H1 (cell line): ENCODE measurements at regions not wholly inside any gene's neighbourhood (a gene's known extent, or its start where the extent isn't known, plus 50 kb on each side); places are given as distances from the start of the nearest gene placed in this dataset.

Experiments used
- CTCF ChIA-PET: fragments of 300-600 bp; sonication (Branson Sonifier 250); formaldehyde crosslinking; loops from one replicate; lab custom pipeline; 2021; ENCODE audit not compliant: partially characterized antibody; lab: Charles Lee
- POLR2A ChIA-PET: fragments of 300-600 bp; sonication (Branson Sonifier 250); formaldehyde crosslinking; loops from one replicate; lab custom pipeline; 2021; ENCODE audit warnings: inconsistent platforms; ENCODE audit not compliant: partially characterized antibody; lab: Charles Lee
- DNase-seq, 2 experiments: peaks; one replicate each; pipeline versions ENCODE4 v3.0.0 to v3.0.0-alpha.2; 2010 to 2022; ENCODE audit warnings: low spot score in 2 of 2, low read depth in 1 of 2, mixed read lengths in 1 of 2
- FAIRE-seq: peaks from 2 replicates; lab custom pipeline; 2011; peaks lifted over from hg19 to GRCh38; lab: Jason Lieb, UNC
- H2AFZ ChIP-seq: 2 replicates; pipeline ENCODE4 v1.8.1; 2012; ENCODE audit warnings: low read length, inconsistent platforms
- H2AK5ac ChIP-seq: 2 replicates; pipeline ENCODE4 v1.6.1; 2013; ENCODE audit warnings: low read depth, low read length
- H2BK120ac ChIP-seq: replicated peaks from 2 replicates; pipeline ENCODE3; 2013; ENCODE audit warnings: low read depth, low read length, inconsistent platforms
- H2BK12ac ChIP-seq: 2 replicates; pipeline ENCODE4 v1.6.1; 2013; ENCODE audit warnings: low read depth, low read length
- H2BK15ac ChIP-seq: 2 replicates; pipeline ENCODE4 v1.6.1; 2013; ENCODE audit warnings: low read length
- H2BK20ac ChIP-seq: 2 replicates; pipeline ENCODE4 v1.6.1; 2013; ENCODE audit warnings: low read length
- H2BK5ac ChIP-seq: 2 replicates; pipeline ENCODE4 v1.6.1; 2013; ENCODE audit warnings: low read depth, low read length
- H3K14ac ChIP-seq: 2 replicates; pipeline ENCODE4 v1.6.1; 2013; ENCODE audit warnings: inconsistent platforms; ENCODE audit not compliant: insufficient read length
- H3K18ac ChIP-seq: 2 replicates; pipeline ENCODE4 v1.6.1; 2013; ENCODE audit warnings: low read length; ENCODE audit errors: extremely low read depth
- H3K23ac ChIP-seq: 2 replicates; pipeline ENCODE4 v1.6.1; 2013; ENCODE audit warnings: inconsistent platforms; ENCODE audit not compliant: insufficient read length
- H3K23me2 ChIP-seq: 2 replicates; pipeline ENCODE4 v1.6.1; 2013; ENCODE audit warnings: low read depth, low read length
- H3K27ac ChIP-seq: 2 replicates; pipeline ENCODE4 v1.6.1; 2011; ENCODE audit warnings: low read depth, low read length, inconsistent platforms
- H3K27me3 ChIP-seq, 4 experiments: replicated peaks in 1 of 4; 1 replicate in 1 of 4; 2 replicates in 3 of 4; pipeline versions ENCODE4 v1.6.1 to v1.8.1; 2011 to 2013; ENCODE audit warnings: low read length in 3 of 4, mild to moderate bottlenecking in 3 of 4, inconsistent platforms in 2 of 4, mixed read lengths in 2 of 4, moderate library complexity in 1 of 4; ENCODE audit not compliant: control insufficient read depth in 3 of 4, insufficient read depth in 3 of 4; ENCODE audit errors: extremely low read depth in 1 of 4
- H3K36me3 ChIP-seq, 4 experiments: 2 replicates each; pipeline versions ENCODE4 v1.6.1 to v1.8.1; 2011 to 2013; ENCODE audit warnings: mild to moderate bottlenecking in 4 of 4, low read length in 3 of 4, moderate library complexity in 2 of 4, control low read depth in 1 of 4, inconsistent platforms in 1 of 4; ENCODE audit not compliant: insufficient read depth in 4 of 4, control insufficient read depth in 2 of 4
- H3K4ac ChIP-seq: replicated peaks from 2 replicates; pipeline ENCODE3; 2013; ENCODE audit warnings: low read length, low read depth, mixed read lengths, inconsistent platforms; ENCODE audit not compliant: insufficient read length
- H3K4me1 ChIP-seq, 4 experiments: replicated peaks in 1 of 4; 1 replicate in 1 of 4; 2 replicates in 3 of 4; pipeline versions ENCODE4 v1.6.1 to v1.8.1; 2011 to 2013; ENCODE audit warnings: low read length in 3 of 4, inconsistent platforms in 2 of 4, mixed read lengths in 1 of 4; ENCODE audit not compliant: insufficient read depth in 4 of 4, control insufficient read depth in 3 of 4
- H3K4me2 ChIP-seq, 2 experiments: 2 replicates each; pipeline versions ENCODE4 v1.6.1 to v1.8.1; 2011 to 2013; ENCODE audit warnings: low read depth in 2 of 2, low read length in 2 of 2, control low read depth in 1 of 2, inconsistent platforms in 1 of 2, mild to moderate bottlenecking in 1 of 2; ENCODE audit not compliant: insufficient read depth in 1 of 2
- H3K4me3 ChIP-seq, 4 experiments: fragments of 200-600, 300-600 bp in 1 of 4; sonication (generic), shearing (Covaris generic), sonication (Bioruptor Twin) in 1 of 4; 2 replicates each; pipeline versions ENCODE4 v1.5.1 to v1.8.1; 2011 to 2016; ENCODE audit warnings: low read length in 4 of 4, low read depth in 3 of 4, control low read depth in 2 of 4, inconsistent platforms in 2 of 4, mild to moderate bottlenecking in 2 of 4, mixed read lengths in 1 of 4, moderate library complexity in 1 of 4; ENCODE audit not compliant: insufficient read depth in 2 of 4; ENCODE audit errors: extremely low read depth in 1 of 4
- H3K56ac ChIP-seq: replicated peaks from 2 replicates; pipeline ENCODE3; 2013; ENCODE audit warnings: low read depth, mild to moderate bottlenecking, mixed read lengths, low read length, inconsistent platforms; ENCODE audit not compliant: insufficient read length
- H3K79me1 ChIP-seq: 2 replicates; pipeline ENCODE4 v1.6.1; 2013; ENCODE audit warnings: low read depth, low read length, control low read depth
- H3K79me2 ChIP-seq, 2 experiments: 2 replicates each; pipeline versions ENCODE4 v1.6.1 to v1.8.1; 2012 to 2013; ENCODE audit warnings: low read length in 2 of 2, mild to moderate bottlenecking in 2 of 2, inconsistent platforms in 1 of 2; ENCODE audit not compliant: insufficient read depth in 2 of 2, control insufficient read depth in 1 of 2
- H3K9ac ChIP-seq, 4 experiments: replicated peaks in 1 of 4; 1 replicate in 1 of 4; 2 replicates in 3 of 4; pipeline versions ENCODE4 v1.6.1 to v1.8.1; 2011 to 2013; ENCODE audit warnings: low read depth in 3 of 4, low read length in 3 of 4, control low read depth in 2 of 4, mild to moderate bottlenecking in 2 of 4, moderate library complexity in 2 of 4, inconsistent platforms in 1 of 4; ENCODE audit errors: extremely low read depth in 1 of 4
- H3K9me3 ChIP-seq, 2 experiments: 2 replicates each; pipeline versions ENCODE4 v1.6.1 to v1.8.1; 2012 to 2013; ENCODE audit warnings: mild to moderate bottlenecking in 2 of 2, moderate library complexity in 2 of 2, control low read depth in 1 of 2, inconsistent platforms in 1 of 2, low read depth in 1 of 2, low read length in 1 of 2, mixed read lengths in 1 of 2; ENCODE audit not compliant: insufficient read depth in 2 of 2
- H4K20me1 ChIP-seq, 2 experiments: replicated peaks in 1 of 2; 2 replicates each; pipeline versions ENCODE3 to v1.8.1; 2011 to 2013; ENCODE audit warnings: inconsistent platforms in 2 of 2, low read length in 2 of 2, mild to moderate bottlenecking in 1 of 2; ENCODE audit not compliant: insufficient read depth in 2 of 2, control insufficient read depth in 1 of 2
- H4K5ac ChIP-seq: 2 replicates; pipeline ENCODE4 v1.6.1; 2013; ENCODE audit warnings: low read length, low read depth, mixed read lengths, inconsistent platforms; ENCODE audit not compliant: insufficient read length
- H4K8ac ChIP-seq: 2 replicates; pipeline ENCODE4 v1.8.0; 2013; ENCODE audit warnings: mild to moderate bottlenecking, moderate library complexity, low read length, inconsistent platforms; ENCODE audit not compliant: insufficient read depth; ENCODE audit errors: extremely low read depth
- H4K91ac ChIP-seq: replicated peaks from 2 replicates; pipeline ENCODE3; 2013; ENCODE audit warnings: low read length, mixed read lengths, inconsistent platforms; ENCODE audit not compliant: insufficient read length
- ASH2L ChIP-seq: fragments of 200-600, 300-600 bp; sonication (generic); IDR thresholded peaks from one replicate; pipeline ENCODE4 v1.7.1; 2017; ENCODE audit warnings: low read length
- EP300 ChIP-seq, 2 experiments: IDR thresholded peaks; 1 replicate in 1 of 2; 2 replicates in 1 of 2; pipeline ENCODE4 v1.6.1; 2011 to 2012; ENCODE audit warnings: low read depth in 2 of 2, low read length in 2 of 2, mild to moderate bottlenecking in 2 of 2, borderline replicate concordance in 1 of 2, inconsistent platforms in 1 of 2, moderate library complexity in 1 of 2
- EZH2 ChIP-seq: fragments of 200-600 bp; sonication (generic); IDR thresholded peaks from 2 replicates; pipeline ENCODE4 v1.7.1; 2012; ENCODE audit warnings: low read depth, mild to moderate bottlenecking, moderate library complexity, low read length, inconsistent platforms; ENCODE audit not compliant: severe bottlenecking
- HDAC6 ChIP-seq: IDR thresholded peaks from one replicate; pipeline ENCODE4 v1.7.1; 2012; ENCODE audit warnings: low read depth, mild to moderate bottlenecking, inconsistent platforms, low read length, moderate library complexity
- JUND ChIP-seq: IDR thresholded peaks from 2 replicates; pipeline ENCODE4 v1.6.1; 2011; ENCODE audit warnings: mild to moderate bottlenecking, improper control_type of control experiment, low read length
- NANOG ChIP-seq: IDR thresholded peaks from 2 replicates; pipeline ENCODE4 v1.6.1; 2011; ENCODE audit warnings: low read length, low read depth, mild to moderate bottlenecking, inconsistent platforms; ENCODE audit not compliant: insufficient read depth, poor library complexity, severe bottlenecking
- PHF8 ChIP-seq: fragments of 200-600 bp; sonication (generic); conservative IDR thresholded peaks from 2 replicates; pipeline ENCODE4 v1.7.1; 2012; ENCODE audit warnings: low read depth, mild to moderate bottlenecking, inconsistent platforms, low read length, moderate library complexity
- POLR2A ChIP-seq, 2 experiments: IDR thresholded peaks; 1 replicate in 1 of 2; 2 replicates in 1 of 2; pipeline ENCODE4 v1.6.1; 2011; ENCODE audit warnings: low read depth in 2 of 2, low read length in 2 of 2, mild to moderate bottlenecking in 2 of 2; ENCODE audit errors: control extremely low read depth in 1 of 2
- RXRA ChIP-seq: IDR thresholded peaks from 2 replicates; pipeline ENCODE4 v1.6.1; 2011; ENCODE audit warnings: low read depth, mild to moderate bottlenecking, low read length, moderate library complexity; ENCODE audit not compliant: insufficient read depth
- SIN3A ChIP-seq, 2 experiments: IDR thresholded peaks in 1 of 2; conservative IDR thresholded peaks in 1 of 2; 2 replicates each; pipeline ENCODE4 v1.6.1; 2011 to 2012; ENCODE audit warnings: low read length in 2 of 2, improper control_type of control experiment in 1 of 2, low read depth in 1 of 2, mild to moderate bottlenecking in 1 of 2
- SP2 ChIP-seq: IDR thresholded peaks from 2 replicates; pipeline ENCODE4 v1.6.1; 2012; ENCODE audit warnings: mild to moderate bottlenecking, low read length, inconsistent platforms
- SP4 ChIP-seq: IDR thresholded peaks from 2 replicates; pipeline ENCODE4 v1.6.1; 2012; ENCODE audit warnings: low read length, inconsistent platforms
- SRF ChIP-seq: IDR thresholded peaks from 2 replicates; pipeline ENCODE4 v1.6.1; 2011; ENCODE audit warnings: mild to moderate bottlenecking, low read depth, low read length, moderate library complexity
- TAF1 ChIP-seq: IDR thresholded peaks from 2 replicates; pipeline ENCODE4 v1.6.1; 2011; ENCODE audit warnings: mild to moderate bottlenecking, low read depth, low read length
- TAF7 ChIP-seq: optimal IDR thresholded peaks from 2 replicates; pipeline ENCODE3; 2011; ENCODE audit warnings: low read depth, mild to moderate bottlenecking, inconsistent platforms, low read length, moderate library complexity, borderline replicate concordance
- whole genome bisulfite sequencing, 2 experiments: shearing (Covaris generic) in 1 of 2; methylation state at CpG; one replicate each; pipeline versions ENCODE4 v1.1.6 to v1.1.7; 2013 to 2015; ENCODE audit warnings: low lambda C conversion rate in 2 of 2, mixed read lengths in 2 of 2, inconsistent platforms in 1 of 2, low coverage in 1 of 2, missing lambda C conversion rate in 1 of 2; ENCODE audit not compliant: insufficient replicate concordance in 2 of 2, insufficient coverage in 1 of 2, insufficient read length in 1 of 2; ENCODE audit errors: extremely low coverage in 1 of 2, missing lambda C conversion rate in 1 of 2; 5-methylcytosine and 5-hydroxymethylcytosine counted together

DNA sequence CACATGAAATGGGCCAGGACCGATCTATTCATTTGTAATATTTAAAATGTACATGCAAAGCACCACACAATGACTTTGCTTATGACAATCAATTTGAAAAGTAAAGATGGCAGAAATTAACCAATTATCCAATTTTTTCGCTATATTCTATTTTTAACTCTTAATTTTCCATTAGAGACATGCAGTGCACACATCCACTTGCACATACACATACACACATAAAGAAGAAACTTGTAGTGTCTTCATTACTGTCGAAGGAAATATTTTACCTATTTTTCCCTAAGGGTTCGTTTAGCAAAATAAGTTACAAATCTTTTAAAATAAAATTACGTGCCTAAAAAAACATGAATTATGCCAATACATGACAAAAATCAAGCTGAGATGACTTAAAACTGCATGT lies 194.3 kb upstream of the MDFIC2 start:
- ChIA-PET POLR2A (no interaction called here), CTCF (no interaction called here)
- H3K4me1 ChIP-seq = no peaks in the 10 kb centered on the region
- no peak for FAIRE-seq
- no peak overlapping the region for H2BK120ac ChIP-seq
- H3K4me3 ChIP-seq = no peak overlapping the region
- H2BK15ac ChIP-seq = no peak overlapping the region
- WGBS, 2 experiments = 93% methylated on average over 5 of the region's 5 CpGs; no CpG with 5 or more reads in 1 of the 2 experiments
- H3K9me3 ChIP-seq = no peaks in the 10 kb centered on the region
- H4K8ac ChIP-seq = no peak overlapping the region
- no peak overlapping the region for H3K18ac ChIP-seq
- no peaks in the 10 kb centered on the region for H3K36me3 ChIP-seq
- no peak overlapping the region for H3K56ac ChIP-seq
- H3K23me2 ChIP-seq = no peaks in the 10 kb centered on the region
- no peak overlapping the region for H3K23ac ChIP-seq
- H2AFZ ChIP-seq = no peak overlapping the region
- no peak overlapping the region for H3K4me2 ChIP-seq
- H3K27me3 ChIP-seq = no peaks in the 10 kb centered on the region
- H4K5ac ChIP-seq = no peak overlapping the region
- H2AK5ac ChIP-seq = no peak overlapping the region
- H3K79me2 ChIP-seq = no peaks in the 10 kb centered on the region
- no peaks in the 10 kb centered on the region for H4K20me1 ChIP-seq
- H3K79me1 ChIP-seq = no peaks in the 10 kb centered on the region
- H3K14ac ChIP-seq = no peak overlapping the region
- no peak overlapping the region for H3K4ac ChIP-seq
- no peak overlapping the region for H3K9ac ChIP-seq
- H4K91ac ChIP-seq = no peak overlapping the region
- no peak overlapping the region for H2BK12ac ChIP-seq
- no peak overlapping the region for H3K27ac ChIP-seq
- no peak overlapping the region for H2BK20ac ChIP-seq
- TF ChIP-seq NANOG (no peak), SIN3A (conservative IDR thresholded peaks at IDR 0.05 in 1 of 2, IDR thresholded peaks at IDR 0.05 in 1 of 2; ENCODE audit: low read depth in 1 of 2, low read length in 2 of 2) (no peak), JUND (no peak), HDAC6 (no peak), PHF8 (no peak), TAF7 (no peak), TAF1 (no peak), SRF (no peak), ASH2L (no peak), RXRA (no peak), POLR2A (IDR thresholded peaks at IDR 0.05; ENCODE audit: control extremely low read depth in 1 of 2, low read depth in 2 of 2, low read length in 2 of 2) (no peak), EZH2 (no peak), SP2 (no peak), EP300 (IDR thresholded peaks at IDR 0.05; ENCODE audit: borderline replicate concordance in 1 of 2, low read depth in 2 of 2, low read length in 2 of 2) (no peak), SP4 (no peak)
- DNase-seq = no peak
- H2BK5ac ChIP-seq = no peak overlapping the region
